Natural killer cell (primary cell): ENCODE measurements at regions not wholly inside any gene's neighbourhood (a gene's known extent, or its start where the extent isn't known, plus 50 kb on each side); places are given as distances from the start of the nearest gene placed in this dataset.

Experiments
- ATAC-seq, 3 donors: fragments of 150-1000 bp in 2 of 3; fragments of 200-7000 bp in 1 of 3; cut with Tn5 transposase; 1 replicate in 1 of 3; 2 replicates in 2 of 3; pipeline ENCODE4 v1.10.0; 2021; ENCODE audit warnings: mild to moderate bottlenecking in 2 of 3, moderate library complexity in 2 of 3
- DNase-seq, 2 donors: peaks; one replicate each; pipeline versions ENCODE4 v3.0.0 to v3.0.0-alpha.2; 2013 to 2021; ENCODE audit warnings: mixed read lengths in 1 of 2
- H3K27ac ChIP-seq: one replicate; pipeline ENCODE4 v1.5.1; 2013; ENCODE audit warnings: mild to moderate bottlenecking, low read length
- H3K27me3 ChIP-seq: one replicate; pipeline ENCODE4 v1.6.1; 2013; ENCODE audit warnings: low read length; ENCODE audit not compliant: control insufficient read depth, insufficient read depth
- H3K36me3 ChIP-seq: one replicate; pipeline ENCODE4 v1.6.1; 2013; ENCODE audit warnings: low read length; ENCODE audit not compliant: control insufficient read depth, insufficient read depth
- H3K4me1 ChIP-seq: one replicate; pipeline ENCODE4 v1.6.1; 2013; ENCODE audit warnings: low read length; ENCODE audit not compliant: control insufficient read depth, insufficient read depth
- H3K4me3 ChIP-seq: one replicate; pipeline ENCODE4 v1.5.1; 2013; ENCODE audit warnings: low read length
- H3K9me3 ChIP-seq: one replicate; pipeline ENCODE4 v1.6.1; 2013; ENCODE audit warnings: low read length; ENCODE audit not compliant: control insufficient read depth, insufficient read depth
- H3K27ac Mint-ChIP-seq, 2 donors: one replicate each; pipeline ENCODE4 v1.8.0; 2022; ENCODE audit warnings: mild to moderate bottlenecking in 2 of 2, mixed read lengths in 2 of 2, moderate library complexity in 1 of 2
- H3K27me3 Mint-ChIP-seq, 2 donors: one replicate each; pipeline ENCODE4 v1.8.0; 2022; ENCODE audit warnings: low read depth in 2 of 2, mixed read lengths in 2 of 2
- H3K36me3 Mint-ChIP-seq: one replicate; pipeline ENCODE4 v1.8.0; 2022; ENCODE audit warnings: mixed read lengths
- H3K4me1 Mint-ChIP-seq, 2 donors: one replicate each; pipeline ENCODE4 v1.8.0; 2022; ENCODE audit warnings: mixed read lengths in 2 of 2
- H3K4me3 Mint-ChIP-seq: one replicate; pipeline ENCODE4 v1.8.0; 2022; ENCODE audit warnings: mild to moderate bottlenecking, moderate library complexity, mixed read lengths
- H3K9me3 Mint-ChIP-seq, 2 donors: one replicate each; pipeline ENCODE4 v1.8.0; 2022; ENCODE audit warnings: mixed read lengths in 2 of 2
- WGBS: methylation state at CpG from one replicate; pipeline ENCODE4 v1.1.7; 2013; ENCODE audit warnings: missing lambda C conversion rate; ENCODE audit not compliant: insufficient coverage; 5-methylcytosine and 5-hydroxymethylcytosine counted together
- intact Hi-C: fragments of 100-400 bp; cut with micrococcal nuclease; formaldehyde crosslinking; loops from one replicate; pipeline ENCODE4 v1.14.2; 2022
- TF ChIP-seq, protein P1 (sequence below): fragments of 200-600 bp; IDR thresholded peaks from one replicate; pipeline ENCODE4 v1.8.0; 2022; ENCODE audit warnings: antibody characterized with exemption

DNA sequence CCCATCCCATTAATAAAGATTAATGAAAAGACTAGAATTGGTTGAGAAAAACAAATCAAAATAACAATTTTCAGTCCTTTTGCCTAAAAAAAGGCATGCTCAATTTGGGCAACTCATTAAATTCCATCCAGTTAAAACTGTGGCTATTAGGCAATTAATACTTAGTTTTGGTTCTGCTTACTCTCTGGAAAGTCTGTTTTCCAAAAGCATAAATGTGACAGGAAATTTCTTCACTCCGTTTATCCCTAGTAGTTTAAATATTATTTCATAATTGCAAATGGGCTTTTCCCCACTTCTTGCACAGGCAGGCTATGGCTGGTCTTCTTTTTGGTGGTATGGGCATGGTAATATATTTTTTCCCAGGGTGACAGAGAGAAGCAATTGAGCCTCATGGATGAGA lies 373.3 kb upstream of the KLF4 start:
- no peak overlapping the region for H3K4me3 ChIP-seq
- no peak for DNase-seq
- H3K9me3 Mint-ChIP-seq = peaks cover under 1 to 2% of the 10 kb centered on the region in 2 donors
- H3K27me3 ChIP-seq = no peaks in the 10 kb centered on the region
- H3K27ac ChIP-seq = no peak overlapping the region
- no peaks in the 10 kb centered on the region for H3K36me3 ChIP-seq
- peaks cover 7% of the 10 kb centered on the region for H3K4me1 ChIP-seq
- H3K27ac Mint-ChIP-seq = no peak overlapping the region
- peaks cover 0 to under 1% of the 10 kb centered on the region in 2 donors for H3K27me3 Mint-ChIP-seq
- TF ChIP-seq, protein P1, sequence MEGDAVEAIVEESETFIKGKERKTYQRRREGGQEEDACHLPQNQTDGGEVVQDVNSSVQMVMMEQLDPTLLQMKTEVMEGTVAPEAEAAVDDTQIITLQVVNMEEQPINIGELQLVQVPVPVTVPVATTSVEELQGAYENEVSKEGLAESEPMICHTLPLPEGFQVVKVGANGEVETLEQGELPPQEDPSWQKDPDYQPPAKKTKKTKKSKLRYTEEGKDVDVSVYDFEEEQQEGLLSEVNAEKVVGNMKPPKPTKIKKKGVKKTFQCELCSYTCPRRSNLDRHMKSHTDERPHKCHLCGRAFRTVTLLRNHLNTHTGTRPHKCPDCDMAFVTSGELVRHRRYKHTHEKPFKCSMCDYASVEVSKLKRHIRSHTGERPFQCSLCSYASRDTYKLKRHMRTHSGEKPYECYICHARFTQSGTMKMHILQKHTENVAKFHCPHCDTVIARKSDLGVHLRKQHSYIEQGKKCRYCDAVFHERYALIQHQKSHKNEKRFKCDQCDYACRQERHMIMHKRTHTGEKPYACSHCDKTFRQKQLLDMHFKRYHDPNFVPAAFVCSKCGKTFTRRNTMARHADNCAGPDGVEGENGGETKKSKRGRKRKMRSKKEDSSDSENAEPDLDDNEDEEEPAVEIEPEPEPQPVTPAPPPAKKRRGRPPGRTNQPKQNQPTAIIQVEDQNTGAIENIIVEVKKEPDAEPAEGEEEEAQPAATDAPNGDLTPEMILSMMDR = no peak
- no peaks in the 10 kb centered on the region for H3K9me3 ChIP-seq
- no peak for ATAC-seq
- peaks cover 0 to 2% of the 10 kb centered on the region in 2 donors for H3K4me1 Mint-ChIP-seq
- WGBS = no CpG with 5 or more reads among the region's 1 CpG
- intact Hi-C loops = no loop called here
- H3K4me3 Mint-ChIP-seq = no peak overlapping the region
- H3K36me3 Mint-ChIP-seq = no peaks in the 10 kb centered on the region

DNA sequence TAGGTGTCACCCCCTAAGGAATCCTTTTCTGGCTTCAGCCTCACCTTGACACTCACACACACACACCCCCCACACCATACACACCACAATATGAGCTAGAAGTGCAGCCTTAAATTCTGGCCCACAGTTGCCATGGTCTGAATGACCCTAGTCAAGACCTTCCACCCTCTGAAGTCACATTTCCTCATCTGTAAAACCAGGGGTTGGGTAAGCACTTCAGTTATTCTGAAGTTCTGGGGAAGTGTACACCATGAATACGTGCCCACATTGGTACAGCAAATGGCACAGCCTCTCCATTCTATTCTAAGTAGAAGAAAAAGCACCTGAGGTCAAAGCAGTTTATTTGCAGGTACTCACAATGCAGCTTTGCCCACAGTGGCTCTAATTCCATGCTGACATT lies 372.8 kb upstream of the KLF4 start:
- no peak for DNase-seq
- H3K36me3 Mint-ChIP-seq = no peaks in the 10 kb centered on the region
- peaks cover 4% of the 10 kb centered on the region for H3K4me1 ChIP-seq
- no peaks in the 10 kb centered on the region for H3K27me3 ChIP-seq
- ATAC-seq = no peak
- H3K9me3 Mint-ChIP-seq = peaks cover 0 to 2% of the 10 kb centered on the region in 2 donors
- no peak overlapping the region for H3K27ac Mint-ChIP-seq
- no peaks in the 10 kb centered on the region for H3K36me3 ChIP-seq
- WGBS = 80% methylated on average over 1 of the region's 1 CpG
- H3K27me3 Mint-ChIP-seq = no peaks in the 10 kb centered on the region
- intact Hi-C loops = no loop called here
- H3K9me3 ChIP-seq = no peaks in the 10 kb centered on the region
- H3K4me1 Mint-ChIP-seq = no peaks in the 10 kb centered on the region
- H3K4me3 ChIP-seq = no peak overlapping the region
- H3K4me3 Mint-ChIP-seq = no peak overlapping the region
- H3K27ac ChIP-seq = no peak overlapping the region
- TF ChIP-seq, protein P1 = no peak

DNA sequence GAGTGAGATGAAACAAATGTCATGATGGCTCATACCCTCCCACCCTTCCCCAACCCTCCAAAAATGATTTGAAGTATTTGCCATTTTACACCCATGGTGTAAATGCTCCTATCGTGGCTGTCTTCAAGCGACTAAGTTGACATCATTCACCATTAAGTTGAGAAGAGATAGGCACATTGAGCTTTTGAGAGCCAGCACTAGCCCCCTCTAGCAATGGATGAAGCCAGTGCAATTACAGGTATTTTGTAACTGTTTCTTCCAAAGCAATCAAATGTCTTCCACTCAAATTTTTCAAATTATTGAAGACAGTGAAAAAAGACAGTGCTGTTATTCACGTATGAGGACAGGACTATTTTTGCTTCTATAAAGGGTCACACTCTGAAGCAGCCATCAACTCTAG lies 371.5 kb upstream of the KLF4 start:
- no peak for DNase-seq
- 93% methylated on average over 3 of the region's 3 CpGs for WGBS
- H3K4me1 ChIP-seq = no peaks in the 10 kb centered on the region
- peaks cover 0 to 2% of the 10 kb centered on the region in 2 donors for H3K9me3 Mint-ChIP-seq
- H3K4me3 ChIP-seq = no peak overlapping the region
- H3K27me3 Mint-ChIP-seq = no peaks in the 10 kb centered on the region
- H3K9me3 ChIP-seq = no peaks in the 10 kb centered on the region
- no peak overlapping the region for H3K27ac ChIP-seq
- ATAC-seq = no peak
- H3K36me3 ChIP-seq = no peaks in the 10 kb centered on the region
- no peaks in the 10 kb centered on the region for H3K4me1 Mint-ChIP-seq
- no peaks in the 10 kb centered on the region for H3K36me3 Mint-ChIP-seq
- intact Hi-C loops = no loop called here
- no peaks in the 10 kb centered on the region for H3K27me3 ChIP-seq
- TF ChIP-seq, protein P1 = no peak
- H3K27ac Mint-ChIP-seq = no peak overlapping the region
- no peak overlapping the region for H3K4me3 Mint-ChIP-seq

DNA sequence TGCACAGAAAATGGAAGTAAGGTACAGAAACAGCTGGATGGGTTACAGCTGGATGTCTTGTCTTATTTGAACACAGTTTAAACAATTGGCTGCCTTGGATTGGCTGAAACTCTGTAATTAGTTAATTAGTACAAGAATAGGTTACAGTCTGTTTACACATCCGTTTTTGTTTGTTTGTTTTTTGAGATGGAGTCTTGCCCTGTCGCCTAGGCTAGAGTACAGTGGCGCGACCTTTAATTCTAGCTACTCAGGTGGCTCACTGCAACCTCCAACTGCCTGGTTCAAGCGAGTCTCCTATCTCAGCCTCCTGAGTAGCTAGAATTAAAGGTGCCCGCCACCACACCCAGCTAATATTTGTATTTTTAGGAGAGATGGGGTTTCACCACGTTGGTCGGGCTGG lies 368.7 kb upstream of the KLF4 start:
- H3K36me3 Mint-ChIP-seq = no peaks in the 10 kb centered on the region
- no peaks in the 10 kb centered on the region for H3K27me3 Mint-ChIP-seq
- H3K9me3 Mint-ChIP-seq = no peaks in the 10 kb centered on the region
- H3K4me1 Mint-ChIP-seq = no peaks in the 10 kb centered on the region
- H3K36me3 ChIP-seq = no peaks in the 10 kb centered on the region
- no peak overlapping the region for H3K4me3 ChIP-seq
- ATAC-seq = no peak
- no peak overlapping the region for H3K27ac ChIP-seq
- H3K27ac Mint-ChIP-seq = no peak overlapping the region
- intact Hi-C loops = no loop called here
- no peaks in the 10 kb centered on the region for H3K4me1 ChIP-seq
- H3K9me3 ChIP-seq = peaks cover 7% of the 10 kb centered on the region
- 91% methylated on average over 7 of the region's 8 CpGs for WGBS
- TF ChIP-seq, protein P1 = no peak
- H3K4me3 Mint-ChIP-seq = no peak overlapping the region
- DNase-seq = no peak
- no peaks in the 10 kb centered on the region for H3K27me3 ChIP-seq
